ENCODE measurements at regions not wholly inside any gene's neighbourhood (a gene's known extent, or its start where the extent isn't known, plus 50 kb on each side); places are given as distances from the start of the nearest gene placed in this dataset.

GRCh38 chr12:118467641-118468305, 91.4 kb downstream of the SUDS3 start:
- Histone ChIP-seq H3K9me3 (peaks cover 2% of the 10 kb centered on the region; the same call in 1 of the 2 replicates), H3K4me3 (no peak overlapping the region), H3K27me3 (no peaks in the 10 kb centered on the region), H3K36me3 (no peaks in the 10 kb centered on the region)
- no peak for DNase-seq

GRCh38 chr12:118472940-118473339, 96.6 kb downstream of the SUDS3 start:
- no peak overlapping the region for H3K4me3 ChIP-seq
- no peaks in the 10 kb centered on the region for H3K36me3 ChIP-seq
- no peak for DNase-seq
- peaks cover 2% of the 10 kb centered on the region; the same call in 1 of the 2 replicates for H3K9me3 ChIP-seq
- no peaks in the 10 kb centered on the region for H3K27me3 ChIP-seq

- H3K4me3 ChIP-seq, result no peak overlapping the region
- DNase-seq, result no peak
Measured at GRCh38 chr12:118480235-118480634, 103.9 kb downstream of the SUDS3 start.

GRCh38 chr12:118488034-118488433, 111.7 kb downstream of the SUDS3 start:
- Histone ChIP-seq H3K27me3 (no peaks in the 10 kb centered on the region), H3K4me3 (no peak overlapping the region), H3K36me3 (no peaks in the 10 kb centered on the region), H3K9me3 (no peaks in the 10 kb centered on the region)
- DNase-seq, result no peak

More at GRCh38 chr12:118480235-118480634, 103.9 kb downstream of the SUDS3 start:
- Histone ChIP-seq H3K9me3 (no peaks in the 10 kb centered on the region), H3K36me3 (no peaks in the 10 kb centered on the region), H3K27me3 (no peaks in the 10 kb centered on the region)

- Histone ChIP-seq H3K4me3 (no peak overlapping the region), H3K36me3 (no peaks in the 10 kb centered on the region), H3K27me3 (no peaks in the 10 kb centered on the region), H3K9me3 (no peaks in the 10 kb centered on the region)
- no peak for DNase-seq
Measured at GRCh38 chr12:118493962-118494361, 117.6 kb downstream of the SUDS3 start.

- no peaks in the 10 kb centered on the region for H3K9me3 ChIP-seq
- H3K36me3 ChIP-seq, result no peaks in the 10 kb centered on the region
- H3K27me3 ChIP-seq, result no peaks in the 10 kb centered on the region
- DNase-seq, result peak; percentile 15
- no peak overlapping the region for H3K4me3 ChIP-seq
Measured at GRCh38 chr12:118494776-118495175, 118.4 kb downstream of the SUDS3 start.

- no peak for DNase-seq
- H3K9me3 ChIP-seq, result no peaks in the 10 kb centered on the region
- no peaks in the 10 kb centered on the region for H3K27me3 ChIP-seq
- no peaks in the 10 kb centered on the region for H3K36me3 ChIP-seq
- H3K4me3 ChIP-seq, result no peak overlapping the region
Measured at GRCh38 chr12:118495296-118495695, 118.9 kb downstream of the SUDS3 start.

DNA sequence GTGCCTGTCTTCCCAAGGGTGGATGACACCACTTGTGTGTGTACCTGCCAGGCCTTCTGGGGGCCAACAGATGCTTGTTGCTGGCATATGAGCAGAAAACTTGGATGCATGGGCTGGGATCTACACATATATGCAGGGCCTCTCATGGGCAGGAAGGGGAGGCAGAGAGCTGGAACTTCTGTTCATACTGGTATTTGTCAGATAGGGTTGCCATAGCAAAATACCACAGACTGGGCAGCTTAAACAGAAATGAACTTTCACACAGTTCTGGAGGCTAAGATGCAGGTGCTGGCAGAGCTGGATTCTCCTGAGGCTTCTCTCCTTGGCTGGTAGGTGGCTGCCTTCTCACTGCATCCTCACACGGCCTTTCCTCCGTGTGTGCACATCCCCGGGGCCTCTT, 121.8 kb downstream of the SUDS3 start:
- H3K27me3 ChIP-seq, result no peaks in the 10 kb centered on the region
- no peaks in the 10 kb centered on the region for H3K9me3 ChIP-seq
- H3K4me3 ChIP-seq, result no peak overlapping the region
- H3K36me3 ChIP-seq, result no peaks in the 10 kb centered on the region
- DNase-seq, result peak; percentile 34

- H3K4me3 ChIP-seq, result no peak overlapping the region
- no peaks in the 10 kb centered on the region for H3K27me3 ChIP-seq
- no peaks in the 10 kb centered on the region for H3K36me3 ChIP-seq
- DNase-seq, result no peak
- no peaks in the 10 kb centered on the region for H3K9me3 ChIP-seq
Measured at GRCh38 chr12:118500299-118500698, 123.9 kb downstream of the SUDS3 start.

GRCh38 chr12:118501489-118501888, 125.1 kb downstream of the SUDS3 start:
- Histone ChIP-seq H3K9me3 (no peaks in the 10 kb centered on the region), H3K27me3 (no peaks in the 10 kb centered on the region), H3K36me3 (no peaks in the 10 kb centered on the region), H3K4me3 (no peak overlapping the region)
- DNase-seq, result no peak

DNA sequence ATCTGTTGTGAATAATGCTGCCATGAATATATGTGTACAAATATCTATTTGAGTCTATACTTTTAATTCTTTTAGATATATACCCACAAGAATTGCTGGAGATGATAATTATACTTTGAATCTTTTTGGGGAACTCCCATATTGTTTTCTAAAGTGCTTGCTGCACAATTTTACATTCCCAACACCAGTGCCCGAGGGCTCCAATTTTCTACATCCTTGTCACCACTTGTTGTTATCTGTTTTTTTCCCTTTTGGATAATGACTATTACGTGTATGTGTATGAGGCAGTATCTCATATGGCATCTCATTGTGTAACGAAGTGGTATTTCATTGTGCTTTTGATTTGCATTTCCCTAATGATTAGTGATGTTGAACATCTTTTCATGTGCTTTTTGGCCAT, 127.1 kb downstream of the SUDS3 start:
- H3K36me3 ChIP-seq, result no peaks in the 10 kb centered on the region
- no peak overlapping the region for H3K4me3 ChIP-seq
- no peaks in the 10 kb centered on the region for H3K9me3 ChIP-seq
- H3K27me3 ChIP-seq, result no peaks in the 10 kb centered on the region
- no peak for DNase-seq

- no peaks in the 10 kb centered on the region for H3K9me3 ChIP-seq
- DNase-seq, result no peak
- H3K27me3 ChIP-seq, result no peaks in the 10 kb centered on the region
- H3K4me3 ChIP-seq, result no peak overlapping the region
- no peaks in the 10 kb centered on the region for H3K36me3 ChIP-seq
Measured at GRCh38 chr12:118512669-118513068, 136.3 kb downstream of the SUDS3 start.

- no peak for DNase-seq
- H3K27me3 ChIP-seq, result no peaks in the 10 kb centered on the region
- no peaks in the 10 kb centered on the region for H3K9me3 ChIP-seq
- no peaks in the 10 kb centered on the region for H3K36me3 ChIP-seq
- H3K4me3 ChIP-seq, result no peak overlapping the region
Measured at GRCh38 chr12:118513611-118514010, 137.3 kb downstream of the SUDS3 start.

- no peak for DNase-seq
- H3K9me3 ChIP-seq, result no peaks in the 10 kb centered on the region
- H3K4me3 ChIP-seq, result no peak overlapping the region
- H3K27me3 ChIP-seq, result no peaks in the 10 kb centered on the region
- no peaks in the 10 kb centered on the region for H3K36me3 ChIP-seq
Measured at GRCh38 chr12:118514297-118514696, 137.9 kb downstream of the SUDS3 start.

GRCh38 chr12:118520214-118521035, 144.1 kb downstream of the SUDS3 start:
- DNase-seq, result no peak
- no peaks in the 10 kb centered on the region for H3K27me3 ChIP-seq
- H3K4me3 ChIP-seq, result no peak overlapping the region
- no peaks in the 10 kb centered on the region for H3K9me3 ChIP-seq
- no peaks in the 10 kb centered on the region for H3K36me3 ChIP-seq

DNA sequence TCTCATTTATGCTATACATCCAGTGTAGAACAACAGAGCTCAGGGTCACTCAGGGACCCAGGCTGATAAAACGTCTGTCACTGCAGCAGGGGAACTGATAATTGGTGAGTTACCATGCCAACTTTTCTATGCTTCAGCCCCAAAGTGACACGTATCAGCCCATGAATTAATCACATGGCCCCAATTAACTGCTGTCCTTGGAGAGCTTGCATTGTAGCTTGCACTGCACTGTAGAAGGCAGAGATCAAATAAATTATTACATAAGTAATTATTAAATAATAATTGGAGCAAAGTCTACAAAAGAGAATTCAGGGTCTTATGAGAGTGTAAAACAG, 144.6 kb downstream of the SUDS3 start:
- Histone ChIP-seq H3K36me3 (no peaks in the 10 kb centered on the region), H3K4me3 (no peak overlapping the region), H3K9me3 (no peaks in the 10 kb centered on the region), H3K27me3 (no peaks in the 10 kb centered on the region)
- DNase-seq, result no peak

DNA sequence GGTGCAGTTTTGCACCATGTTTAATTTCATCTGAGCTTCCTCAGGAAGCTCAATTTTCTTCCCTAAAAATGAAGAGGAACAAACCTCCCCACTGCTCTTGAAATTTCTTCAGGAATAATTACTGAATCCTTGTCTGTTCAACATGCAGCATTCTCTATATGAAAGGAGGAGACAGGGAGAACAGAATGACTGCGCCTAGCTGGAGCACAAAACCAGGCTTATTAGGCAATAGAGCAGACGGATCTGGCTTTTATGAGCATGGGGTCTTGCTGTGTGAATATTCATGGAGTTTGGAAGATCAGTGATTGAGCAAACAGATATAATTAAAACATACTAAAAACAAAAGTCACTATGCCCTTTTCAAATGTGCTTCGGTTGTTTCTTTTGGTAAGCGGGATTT, 148.1 kb downstream of the SUDS3 start:
- H3K27me3 ChIP-seq, result no peaks in the 10 kb centered on the region
- no peak overlapping the region for H3K4me3 ChIP-seq
- H3K36me3 ChIP-seq, result no peaks in the 10 kb centered on the region
- H3K9me3 ChIP-seq, result no peaks in the 10 kb centered on the region
- no peak for DNase-seq

DNA sequence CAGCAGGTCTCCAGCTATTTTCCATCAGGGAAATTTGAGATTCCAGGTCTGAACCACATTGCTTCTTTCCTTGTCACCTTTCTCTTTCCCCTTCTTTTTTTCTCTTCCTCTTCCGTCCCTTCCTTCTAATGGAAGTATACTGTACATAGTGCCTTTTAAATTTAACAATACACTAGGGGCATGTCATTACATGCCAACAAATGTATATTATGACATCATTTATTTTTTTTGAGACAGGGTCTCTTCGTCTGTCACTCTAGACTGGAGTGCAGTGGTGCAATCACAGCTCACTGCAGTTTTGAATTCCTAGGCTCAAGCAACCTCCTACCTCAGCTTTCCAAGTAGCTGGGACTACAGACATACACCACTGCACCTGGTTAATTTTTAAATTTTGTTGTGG, 148.9 kb downstream of the SUDS3 start:
- Histone ChIP-seq H3K36me3 (no peaks in the 10 kb centered on the region), H3K27me3 (no peaks in the 10 kb centered on the region), H3K4me3 (no peak overlapping the region), H3K9me3 (no peaks in the 10 kb centered on the region)
- no peak for DNase-seq
